ENCODE measurements at regions not wholly inside any gene's neighbourhood (a gene's known extent, or its start where the extent isn't known, plus 50 kb on each side); places are given as distances from the start of the nearest gene placed in this dataset.

- DNase-seq (ENCODE audit: low read depth, low spot score) = no peak
- CTCF ChIA-PET = no interaction called here
These were observed 304.8 kb downstream of the RND3 start for GRCh38 chr2:150182566-150183235.

GRCh38 chr2:150178591-150178990, 308.9 kb downstream of the RND3 start:
- no TSS peak for BruUV-seq (replicated peaks)
- Histone ChIP-seq H3K9me3 (ENCODE audit: control insufficient read depth, insufficient read depth, low read depth, low read length) (no peaks in the 10 kb centered on the region), H3K4me1 (ENCODE audit: control insufficient read depth, insufficient read depth, low read length) (no peaks in the 10 kb centered on the region), H3K36me3 (ENCODE audit: control insufficient read depth, insufficient read depth, low read length) (no peaks in the 10 kb centered on the region), H3K4me3 (ENCODE audit: low read depth in 2 of 2, low read length in 2 of 2) (no peak overlapping the region), H3K27ac (ENCODE audit: low read length) (no peak overlapping the region; the same call in 1 of the 2 replicates), H3K27me3 (ENCODE audit: control insufficient read depth, insufficient read depth, low read length) (no peaks in the 10 kb centered on the region)
- in situ Hi-C loops (cut with HindIII; ENCODE audit: low pct_unique_long_range_greater_than_20kb, low sequenced_read_pairs) = no loop called here
- TF ChIP-seq TCF7L2 (IDR thresholded peaks at IDR 0.05; ENCODE audit: low read depth, low read length) = no peak
- no peak for TF ChIP-seq CTCF (IDR thresholded peaks at IDR 0.05)
- no peak for TF ChIP-seq SIN3A (IDR thresholded peaks at IDR 0.05; ENCODE audit: borderline replicate concordance, insufficient read depth, low read depth, low read length)
- TF ChIP-seq REST (IDR thresholded peaks at IDR 0.05; ENCODE audit: insufficient read depth in 1 of 2, low read depth in 2 of 2, low read length in 1 of 2) = no peak
- TF ChIP-seq POLR2AphosphoS5 (IDR thresholded peaks at IDR 0.05; ENCODE audit: low read depth, low read length) = no peak
- no peak for ATAC-seq
- intact Hi-C loops (cut with micrococcal nuclease; ENCODE audit: unreplicated experiment) = no loop called here
- ChIA-PET CTCF (no interaction called here), POLR2A (no interaction called here)
- no peak for DNase-seq (ENCODE audit: low read depth, low spot score)

More at GRCh38 chr2:150182566-150183235, 304.8 kb downstream of the RND3 start:
- H3K27me3 ChIP-seq (ENCODE audit: control insufficient read depth, insufficient read depth, low read length) = no peaks in the 10 kb centered on the region
- TF ChIP-seq CTCF (IDR thresholded peaks at IDR 0.05) (no peak), TCF7L2 (IDR thresholded peaks at IDR 0.05; ENCODE audit: low read depth, low read length) (0 out of 2 replicates have a peak, but pooled peaks have one; percentile 26)
- BruUV-seq (replicated peaks) = no TSS peak
- H3K27ac ChIP-seq (ENCODE audit: low read length) = no peak overlapping the region
- POLR2A ChIA-PET = no interaction called here
- H3K4me3 ChIP-seq (ENCODE audit: low read depth in 2 of 2, low read length in 2 of 2) = no peak overlapping the region
- in situ Hi-C loops (cut with HindIII; ENCODE audit: low pct_unique_long_range_greater_than_20kb, low sequenced_read_pairs) (no loop called here), intact Hi-C loops (cut with micrococcal nuclease; ENCODE audit: unreplicated experiment) (loop anchor here (10.0 kb wide), 1 partner anchor 302 kb away; the partner anchor contains the start of gene RND3)
- ATAC-seq = no peak
- H3K36me3 ChIP-seq (ENCODE audit: control insufficient read depth, insufficient read depth, low read length) = no peaks in the 10 kb centered on the region
- no peaks in the 10 kb centered on the region for H3K9me3 ChIP-seq (ENCODE audit: control insufficient read depth, insufficient read depth, low read depth, low read length)
- H3K4me1 ChIP-seq (ENCODE audit: control insufficient read depth, insufficient read depth, low read length) = no peaks in the 10 kb centered on the region; the same call in 1 of the 2 replicates
